ENCODE measurements at regions not wholly inside any gene's neighbourhood (a gene's known extent, or its start where the extent isn't known, plus 50 kb on each side); places are given as distances from the start of the nearest gene placed in this dataset.

- TF ChIP-seq MAX (IDR thresholded peaks at IDR 0.05; ENCODE audit: insufficient read depth, insufficient read length) (no peak), POLR2AphosphoS5 (IDR thresholded peaks at IDR 0.05; ENCODE audit: insufficient read depth, low read depth, low read length) (no peak), POLR2A (IDR thresholded peaks at IDR 0.05; ENCODE audit: low read depth, low read length) (no peak), GATA2 (IDR thresholded peaks at IDR 0.05; ENCODE audit: insufficient read depth, insufficient read length, low read depth, low read length) (no peak), CTCF (IDR thresholded peaks at IDR 0.05; ENCODE audit: extremely low read depth in 1 of 2, insufficient read depth in 1 of 2, low read depth in 1 of 2, low read length in 2 of 2) (no peak), FOS (IDR thresholded peaks at IDR 0.05; ENCODE audit: borderline replicate concordance, insufficient read depth, low read length) (no peak), JUN (IDR thresholded peaks at IDR 0.05; ENCODE audit: borderline replicate concordance, insufficient read depth, insufficient read length, low read depth) (no peak), EZH2 (IDR thresholded peaks at IDR 0.05; ENCODE audit: borderline replicate concordance, low read depth, low read length, severe bottlenecking) (no peak), MYC (IDR thresholded peaks at IDR 0.05; ENCODE audit: low read depth, low read length) (no peak)
- no peak for FAIRE-seq
- ChIA-PET POLR2A (no interaction called here), CTCF (no interaction called here)
- H3K27me3 ChIP-seq (ENCODE audit: control insufficient read depth in 2 of 2, insufficient read depth in 2 of 2, low read length in 2 of 2): no peaks in the 10 kb centered on the region
- H3K36me3 ChIP-seq (ENCODE audit: control insufficient read depth in 2 of 2, extremely low read depth in 1 of 2, insufficient read depth in 2 of 2, low read length in 2 of 2): no peaks in the 10 kb centered on the region
- peaks cover 2% of the 10 kb centered on the region for H3K9me3 ChIP-seq (replicated peaks; ENCODE audit: control insufficient read depth, insufficient read depth, low read length)
- H3K4me1 ChIP-seq (ENCODE audit: control insufficient read depth, extremely low read depth, insufficient read depth, low read length): no peaks in the 10 kb centered on the region
- no peaks in the 10 kb centered on the region for H4K20me1 ChIP-seq (replicated peaks; ENCODE audit: control insufficient read depth, extremely low read depth, insufficient read depth, low read length)
- no peak overlapping the region for H3K9ac ChIP-seq (replicated peaks; ENCODE audit: extremely low read depth, insufficient read depth, low read length)
- no peak overlapping the region for H3K4me2 ChIP-seq (ENCODE audit: insufficient read depth, low read length)
- no peak overlapping the region for H2AFZ ChIP-seq (ENCODE audit: low read depth, low read length)
- no peak for DNase-seq (ENCODE audit: low read depth, low spot score)
- H3K79me2 ChIP-seq (ENCODE audit: control insufficient read depth, insufficient read depth, low read length): no peaks in the 10 kb centered on the region
- no peak overlapping the region for H3K4me3 ChIP-seq (replicated peaks in 1 of 3; ENCODE audit: insufficient read depth in 1 of 3, low read depth in 1 of 3, low read length in 3 of 3)
- dilution Hi-C loops (cut with MboI; ENCODE audit: extremely low pct_ligation_motif_present, low sequenced_read_pairs) (no loop called here), intact Hi-C loops (cut with micrococcal nuclease) (no loop called here)
- no peaks in the 10 kb centered on the region for H3K9me1 ChIP-seq (replicated peaks; ENCODE audit: control insufficient read depth, extremely low read depth, insufficient read depth, low read length)
- no TSS peak for BruUV-seq (replicated peaks)
- H3K27ac ChIP-seq (ENCODE audit: insufficient read depth, low read depth, low read length): no peak overlapping the region
Measured at GRCh38 chr17:52395308-52395707, 236.8 kb upstream of the CA10 start.
